B cell (primary cell): ENCODE measurements at regions not wholly inside any gene's neighbourhood (a gene's known extent, or its start where the extent isn't known, plus 50 kb on each side); places are given as distances from the start of the nearest gene placed in this dataset.

Experiments
- ATAC-seq: fragments of 200-7000 bp; cut with Tn5 transposase; one replicate; pipeline ENCODE4 v1.10.0; 2021; ENCODE audit warnings: low read depth, mild to moderate bottlenecking, moderate number of reproducible peaks, moderate library complexity
- CTCF ChIA-PET: fragments of 350-600 bp; sonication (Branson Sonifier 250); formaldehyde crosslinking; loops from one replicate; lab custom pipeline; 2021; ENCODE audit warnings: antibody characterized with exemption, inconsistent platforms; lab: Charles Lee
- POLR2A ChIA-PET: fragments of 350-600 bp; sonication (Branson Sonifier 250); formaldehyde crosslinking; loops from one replicate; lab custom pipeline; 2021; ENCODE audit warnings: antibody characterized with exemption; lab: Charles Lee
- DNase-seq: peaks from one replicate; pipeline ENCODE4 v3.0.0; 2013
- H2AFZ ChIP-seq: 2 replicates; pipeline ENCODE4 v1.6.1; 2012; ENCODE audit warnings: mild to moderate bottlenecking, low read depth, low read length; ENCODE audit not compliant: insufficient read depth, poor library complexity, severe bottlenecking
- H3K27ac ChIP-seq, 2 donors: 1 replicate in 1 of 2; 2 replicates in 1 of 2; pipeline ENCODE4 v1.5.1; 2012 to 2013; ENCODE audit warnings: low read length in 2 of 2, mild to moderate bottlenecking in 2 of 2, moderate library complexity in 1 of 2
- H3K27me3 ChIP-seq, 4 experiments: fragments of 200-600 bp in 1 of 4; sonication (generic) in 1 of 4; replicated peaks in 1 of 4; 1 replicate in 2 of 4; 2 replicates in 2 of 4; pipeline versions ENCODE4 v1.6.1 to v1.7.0; 2013 to 2016; ENCODE audit warnings: low read length in 3 of 4, mild to moderate bottlenecking in 2 of 4, mixed read lengths in 1 of 4, moderate library complexity in 1 of 4; ENCODE audit not compliant: insufficient read depth in 4 of 4, control insufficient read depth in 3 of 4; ENCODE audit errors: control extremely low read depth in 1 of 4
- H3K36me3 ChIP-seq, 2 experiments: replicated peaks in 1 of 2; 1 replicate in 1 of 2; 2 replicates in 1 of 2; pipeline versions ENCODE4 v1.6.1 to v1.7.1; 2013; ENCODE audit warnings: low read length in 1 of 2; ENCODE audit not compliant: insufficient read depth in 2 of 2, control insufficient read depth in 1 of 2; ENCODE audit errors: control extremely low read depth in 1 of 2, extremely low read depth in 1 of 2
- H3K4me1 ChIP-seq, 2 donors: fragments of 200-600 bp in 1 of 2; sonication (generic) in 1 of 2; 1 replicate in 1 of 2; 2 replicates in 1 of 2; pipeline versions ENCODE4 v1.5.1 to v1.6.1; 2013 to 2017; ENCODE audit warnings: low read length in 2 of 2; ENCODE audit not compliant: control insufficient read depth in 2 of 2, insufficient read depth in 2 of 2
- H3K4me2 ChIP-seq: replicated peaks from 2 replicates; pipeline ENCODE3; 2012; ENCODE audit warnings: mild to moderate bottlenecking, low read depth, low read length; ENCODE audit not compliant: poor library complexity, severe bottlenecking
- H3K4me3 ChIP-seq, 5 experiments: fragments of 200-600 bp in 1 of 5; sonication (generic) in 1 of 5; 1 replicate in 3 of 5; 2 replicates in 2 of 5; pipeline versions ENCODE4 v1.5.1 to v1.7.0; 2011 to 2016; ENCODE audit warnings: low read length in 4 of 5, mild to moderate bottlenecking in 4 of 5, low read depth in 2 of 5, control low read depth in 1 of 5, moderate library complexity in 1 of 5; ENCODE audit not compliant: insufficient read depth in 1 of 5; ENCODE audit errors: control extremely low read depth in 1 of 5, extremely low read depth in 1 of 5
- H3K79me2 ChIP-seq: fragments of 200-600 bp; sonication (generic); one replicate; pipeline ENCODE4 v1.6.0; 2016; ENCODE audit warnings: low read length; ENCODE audit not compliant: control insufficient read depth, insufficient read depth
- H3K9ac ChIP-seq: fragments of 200-600 bp; sonication (generic); 2 replicates; pipeline ENCODE4 v1.6.1; 2017; ENCODE audit warnings: mild to moderate bottlenecking, low read length, moderate library complexity
- H3K9me3 ChIP-seq, 3 donors: one replicate each; pipeline versions ENCODE4 v1.6.1 to v1.7.1; 2013; ENCODE audit warnings: low read length in 2 of 3; ENCODE audit not compliant: control insufficient read depth in 2 of 3, insufficient read depth in 1 of 3; ENCODE audit errors: control extremely low read depth in 1 of 3
- H4K20me1 ChIP-seq: 2 replicates; pipeline ENCODE4 v1.6.0; 2012; ENCODE audit warnings: mild to moderate bottlenecking, low read length; ENCODE audit not compliant: insufficient read depth, control insufficient read depth, poor library complexity, severe bottlenecking
- H3K27ac Mint-ChIP-seq: one replicate; pipeline ENCODE4 v1.8.0; 2021; ENCODE audit warnings: mixed read lengths
- H3K27me3 Mint-ChIP-seq: one replicate; pipeline ENCODE4 v1.8.0; 2021; ENCODE audit warnings: mixed read lengths
- H3K4me1 Mint-ChIP-seq: one replicate; pipeline ENCODE4 v1.8.0; 2021; ENCODE audit warnings: mixed read lengths
- H3K4me3 Mint-ChIP-seq: one replicate; pipeline ENCODE4 v1.8.0; 2021; ENCODE audit warnings: mixed read lengths
- H3K9me3 Mint-ChIP-seq: one replicate; pipeline ENCODE4 v1.8.0; 2022; ENCODE audit warnings: mixed read lengths; ENCODE audit not compliant: insufficient read depth
- EZH2 ChIP-seq: IDR thresholded peaks from 2 replicates; pipeline ENCODE4 v1.6.1; 2012; ENCODE audit warnings: borderline replicate concordance, low read depth, mild to moderate bottlenecking, moderate library complexity, low read length; ENCODE audit not compliant: insufficient read depth, poor library complexity, severe bottlenecking
- WGBS: methylation state at CpG from one replicate; pipeline ENCODE4 v1.1.5; 2013; ENCODE audit warnings: missing lambda C conversion rate; ENCODE audit not compliant: insufficient coverage; 5-methylcytosine and 5-hydroxymethylcytosine counted together
- intact Hi-C: fragments of 100-400 bp; cut with micrococcal nuclease; formaldehyde crosslinking; loops from one replicate; pipeline ENCODE4 v1.10.0; 2022
- TF ChIP-seq, protein P1 (sequence below): fragments of 200-600 bp; IDR thresholded peaks from one replicate; pipeline ENCODE4 v1.8.0; 2022; ENCODE audit warnings: antibody characterized with exemption, mild to moderate bottlenecking

- H3K4me3 ChIP-seq: no peak overlapping the region
- H3K9me3 ChIP-seq: no peaks in the 10 kb centered on the region
- H3K27ac ChIP-seq: no peak overlapping the region
- H3K4me2 ChIP-seq: no peak overlapping the region
- no peaks in the 10 kb centered on the region for H4K20me1 ChIP-seq
- peaks cover 3% of the 10 kb centered on the region for H3K79me2 ChIP-seq
- H3K27me3 Mint-ChIP-seq: no peaks in the 10 kb centered on the region
- no peaks in the 10 kb centered on the region for H3K9me3 Mint-ChIP-seq
- H3K4me1 Mint-ChIP-seq: peaks cover 31% of the 10 kb centered on the region
- no peak for TF ChIP-seq EZH2
- TF ChIP-seq, protein P1, sequence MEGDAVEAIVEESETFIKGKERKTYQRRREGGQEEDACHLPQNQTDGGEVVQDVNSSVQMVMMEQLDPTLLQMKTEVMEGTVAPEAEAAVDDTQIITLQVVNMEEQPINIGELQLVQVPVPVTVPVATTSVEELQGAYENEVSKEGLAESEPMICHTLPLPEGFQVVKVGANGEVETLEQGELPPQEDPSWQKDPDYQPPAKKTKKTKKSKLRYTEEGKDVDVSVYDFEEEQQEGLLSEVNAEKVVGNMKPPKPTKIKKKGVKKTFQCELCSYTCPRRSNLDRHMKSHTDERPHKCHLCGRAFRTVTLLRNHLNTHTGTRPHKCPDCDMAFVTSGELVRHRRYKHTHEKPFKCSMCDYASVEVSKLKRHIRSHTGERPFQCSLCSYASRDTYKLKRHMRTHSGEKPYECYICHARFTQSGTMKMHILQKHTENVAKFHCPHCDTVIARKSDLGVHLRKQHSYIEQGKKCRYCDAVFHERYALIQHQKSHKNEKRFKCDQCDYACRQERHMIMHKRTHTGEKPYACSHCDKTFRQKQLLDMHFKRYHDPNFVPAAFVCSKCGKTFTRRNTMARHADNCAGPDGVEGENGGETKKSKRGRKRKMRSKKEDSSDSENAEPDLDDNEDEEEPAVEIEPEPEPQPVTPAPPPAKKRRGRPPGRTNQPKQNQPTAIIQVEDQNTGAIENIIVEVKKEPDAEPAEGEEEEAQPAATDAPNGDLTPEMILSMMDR: no peak
- no peak overlapping the region for H3K4me3 Mint-ChIP-seq
- POLR2A ChIA-PET: no interaction called here
- H2AFZ ChIP-seq: no peak overlapping the region
- H3K4me1 ChIP-seq: peaks cover 12 to 15% of the 10 kb centered on the region in 2 donors
- no peaks in the 10 kb centered on the region for H3K27me3 ChIP-seq
- no peaks in the 10 kb centered on the region for H3K36me3 ChIP-seq
- intact Hi-C loops: no loop called here
- no peak overlapping the region for H3K27ac Mint-ChIP-seq
- CTCF ChIA-PET: no interaction called here
- ATAC-seq (no peak), DNase-seq (no peak)
- no peak overlapping the region for H3K9ac ChIP-seq
- no CpG with 5 or more reads among the region's 4 CpGs for WGBS
These were observed 133.6 kb downstream of the ADSS2 start for GRCh38 chr1:244318078-244318477.

- no peaks in the 10 kb centered on the region for H3K27me3 ChIP-seq
- H3K9ac ChIP-seq: no peak overlapping the region
- H3K4me1 ChIP-seq: peaks cover 12 to 15% of the 10 kb centered on the region in 2 donors
- ATAC-seq (no peak), DNase-seq (no peak)
- TF ChIP-seq EZH2: no peak
- TF ChIP-seq, protein P1: no peak
- Mint-ChIP-seq H3K4me3 (no peak overlapping the region), H3K9me3 (no peaks in the 10 kb centered on the region), H3K27ac (no peak overlapping the region), H3K27me3 (no peaks in the 10 kb centered on the region), H3K4me1 (peaks cover 34% of the 10 kb centered on the region)
- H3K27ac ChIP-seq: no peak overlapping the region
- ChIA-PET CTCF (no interaction called here), POLR2A (no interaction called here)
- H3K79me2 ChIP-seq: peaks cover 4% of the 10 kb centered on the region
- no peaks in the 10 kb centered on the region for H3K36me3 ChIP-seq
- intact Hi-C loops: no loop called here
- no peak overlapping the region for H3K4me3 ChIP-seq
- H3K9me3 ChIP-seq: no peaks in the 10 kb centered on the region
- WGBS: 88% methylated on average over 5 of the region's 5 CpGs
- no peaks in the 10 kb centered on the region for H4K20me1 ChIP-seq
- no peak overlapping the region for H2AFZ ChIP-seq
- H3K4me2 ChIP-seq: no peak overlapping the region
These were observed 133.2 kb downstream of the ADSS2 start for GRCh38 chr1:244318512-244318911.
